Fibroblast of lung (primary cell): ENCODE measurements at regions not wholly inside any gene's neighbourhood (a gene's known extent, or its start where the extent isn't known, plus 50 kb on each side); places are given as distances from the start of the nearest gene placed in this dataset.

Source experiments
- CTCF ChIP-seq, 2 donors: IDR thresholded peaks in 1 of 2; conservative IDR thresholded peaks in 1 of 2; 1 replicate in 1 of 2; 2 replicates in 1 of 2; pipeline ENCODE4 v1.5.1; 2011 to 2012; ENCODE audit warnings: low read length in 2 of 2, control low read depth in 1 of 2, inconsistent platforms in 1 of 2, low read depth in 1 of 2, mild to moderate bottlenecking in 1 of 2
- EZH2 ChIP-seq: IDR thresholded peaks from 2 replicates; pipeline ENCODE4 v1.5.1; 2012; ENCODE audit warnings: low read length, control low read depth, mild to moderate bottlenecking; ENCODE audit errors: missing control alignments

GRCh38 chr3:188060264-188060835 lies 93.6 kb upstream of the LPP start:
- TF ChIP-seq EZH2 (no peak), CTCF (conservative IDR thresholded peaks at IDR 0.05 in 1 of 2, IDR thresholded peaks at IDR 0.05 in 1 of 2; ENCODE audit: low read depth in 1 of 2, low read length in 2 of 2) (no peak)
